Sigmoid colon (tissue), 4 donors: ENCODE measurements at regions not wholly inside any gene's neighbourhood (a gene's known extent, or its start where the extent isn't known, plus 50 kb on each side); places are given as distances from the start of the nearest gene placed in this dataset.
"Not testable (repeated sequence)": the region's sequence is repeated elsewhere in the genome, so short reads cannot be mapped to it uniquely, and the experiment has no call there.

Experiments
- CTCF ChIP-seq, 4 experiments: fragments of 450-650 bp in 3 of 4; fragments of 200-600 bp in 1 of 4; IDR thresholded peaks; one replicate each; pipeline ENCODE4 v1.5.1; 2016 to 2019; ENCODE audit warnings: antibody characterized with exemption in 4 of 4, mild to moderate bottlenecking in 3 of 4, moderate library complexity in 2 of 4
- EP300 ChIP-seq, 4 donors: sonication (generic); formaldehyde crosslinking; IDR thresholded peaks; one replicate each; pipeline ENCODE4 v1.6.1; 2017; ENCODE audit warnings: antibody characterized with exemption in 4 of 4
- POLR2A ChIP-seq, 2 donors: fragments of 450-650 bp; IDR thresholded peaks; one replicate each; pipeline ENCODE4 v1.6.1; 2016; ENCODE audit warnings: antibody characterized with exemption in 2 of 2, mild to moderate bottlenecking in 2 of 2, moderate library complexity in 2 of 2
- POLR2AphosphoS5 ChIP-seq, 4 donors: sonication (generic); formaldehyde crosslinking; IDR thresholded peaks; one replicate each; pipeline ENCODE4 v1.6.1; 2017; ENCODE audit warnings: antibody characterized with exemption in 4 of 4

GRCh38 chr5:82583331-82583730, 305.2 kb upstream of the RPS23 start:
- TF ChIP-seq CTCF, POLR2AphosphoS5, POLR2A, EP300 (IDR thresholded peaks at IDR 0.05): not testable (repeated sequence)
